IPS DF 19.7 (cell line): ENCODE measurements at regions not wholly inside any gene's neighbourhood (a gene's known extent, or its start where the extent isn't known, plus 50 kb on each side); places are given as distances from the start of the nearest gene placed in this dataset.

Experiments
- DNase-seq: peaks from one replicate; pipeline ENCODE4 v3.0.0-alpha.2; 2013; ENCODE audit warnings: low read depth, low spot score

GRCh38 chr4:123319639-123320038 is 77.0 kb upstream of the SPRY1 start:
- no peak for DNase-seq

DNA sequence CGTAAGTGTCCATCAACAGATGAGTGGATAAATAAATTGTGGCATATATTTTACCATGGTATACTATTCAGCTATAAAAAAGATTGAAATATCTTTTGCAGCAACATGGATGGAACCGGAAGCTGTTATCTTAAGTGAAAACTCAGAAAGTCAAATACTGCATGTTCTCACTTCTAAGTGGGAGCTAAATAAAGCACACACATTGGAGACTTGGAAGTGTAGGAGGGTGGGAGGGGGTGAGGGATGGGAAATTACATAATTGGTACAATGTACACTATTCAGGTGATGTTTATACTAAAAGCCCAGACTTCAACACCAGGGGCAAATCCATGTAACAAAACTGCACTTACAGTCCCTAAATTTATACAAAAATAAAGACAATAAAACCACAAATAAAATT is 72.6 kb upstream of the SPRY1 start:
- DNase-seq = no peak

DNA sequence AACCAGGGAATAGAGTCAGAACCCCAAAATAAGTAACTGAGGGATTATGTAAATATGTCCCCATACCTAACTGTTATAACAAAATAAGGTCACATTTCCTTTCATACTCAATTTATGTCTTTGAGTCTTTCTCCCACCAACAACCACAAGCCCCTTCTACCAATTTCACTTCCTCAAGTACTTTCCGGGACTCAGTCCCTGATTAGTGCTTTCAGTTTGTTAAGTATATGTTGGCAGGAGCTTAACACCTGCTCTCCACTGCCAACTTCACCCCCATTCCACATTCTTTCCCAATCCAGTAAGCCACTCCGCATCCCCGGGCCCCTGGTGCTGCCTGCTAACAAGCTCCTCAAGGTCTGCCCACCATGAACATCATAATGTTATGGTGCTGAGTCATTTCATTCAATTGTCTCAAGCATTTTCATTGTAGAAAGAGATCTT is 71.3 kb upstream of the SPRY1 start:
- DNase-seq = no peak

DNA sequence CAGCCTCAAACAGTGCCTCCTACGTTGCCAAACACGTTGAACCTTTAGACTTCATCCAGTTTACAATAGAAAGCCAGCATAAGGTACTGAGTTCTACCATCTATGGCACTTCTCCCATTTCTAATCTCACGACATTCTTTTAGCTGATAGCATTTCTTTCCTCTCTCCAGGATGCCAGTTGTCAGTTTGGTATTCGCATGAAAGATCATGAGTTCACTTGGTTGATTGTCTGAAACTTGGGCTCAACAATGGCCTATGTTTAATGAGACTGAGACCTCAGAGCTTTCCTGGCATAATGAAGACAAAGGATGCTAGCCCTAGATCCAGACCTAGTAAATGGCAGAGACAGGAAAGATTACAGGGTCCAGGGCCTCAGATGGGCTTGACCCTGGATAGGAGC is 69.2 kb upstream of the SPRY1 start:
- no peak for DNase-seq

- no peak for DNase-seq
Measured at GRCh38 chr4:123327846-123328429, 68.7 kb upstream of the SPRY1 start.

DNA sequence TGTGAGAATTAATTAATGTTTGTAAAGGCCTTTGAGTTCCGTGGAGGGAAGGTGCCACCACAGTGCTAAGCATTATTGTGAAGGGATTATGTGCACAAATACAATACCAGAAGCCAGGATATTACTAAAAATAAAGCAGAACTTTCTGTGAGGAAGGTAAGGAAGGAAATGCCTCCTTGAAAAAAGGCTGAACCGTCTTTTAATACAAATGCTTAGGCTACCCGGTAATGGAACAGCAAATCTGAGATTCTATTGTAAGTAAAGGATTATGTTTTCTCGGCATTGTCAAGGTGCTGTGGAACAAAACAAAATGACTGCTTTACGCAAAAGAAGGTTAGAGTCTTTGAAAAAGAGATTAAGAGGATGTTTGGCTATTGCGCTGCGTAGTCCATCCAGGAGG is 57.9 kb upstream of the SPRY1 start:
- DNase-seq = no peak

DNA sequence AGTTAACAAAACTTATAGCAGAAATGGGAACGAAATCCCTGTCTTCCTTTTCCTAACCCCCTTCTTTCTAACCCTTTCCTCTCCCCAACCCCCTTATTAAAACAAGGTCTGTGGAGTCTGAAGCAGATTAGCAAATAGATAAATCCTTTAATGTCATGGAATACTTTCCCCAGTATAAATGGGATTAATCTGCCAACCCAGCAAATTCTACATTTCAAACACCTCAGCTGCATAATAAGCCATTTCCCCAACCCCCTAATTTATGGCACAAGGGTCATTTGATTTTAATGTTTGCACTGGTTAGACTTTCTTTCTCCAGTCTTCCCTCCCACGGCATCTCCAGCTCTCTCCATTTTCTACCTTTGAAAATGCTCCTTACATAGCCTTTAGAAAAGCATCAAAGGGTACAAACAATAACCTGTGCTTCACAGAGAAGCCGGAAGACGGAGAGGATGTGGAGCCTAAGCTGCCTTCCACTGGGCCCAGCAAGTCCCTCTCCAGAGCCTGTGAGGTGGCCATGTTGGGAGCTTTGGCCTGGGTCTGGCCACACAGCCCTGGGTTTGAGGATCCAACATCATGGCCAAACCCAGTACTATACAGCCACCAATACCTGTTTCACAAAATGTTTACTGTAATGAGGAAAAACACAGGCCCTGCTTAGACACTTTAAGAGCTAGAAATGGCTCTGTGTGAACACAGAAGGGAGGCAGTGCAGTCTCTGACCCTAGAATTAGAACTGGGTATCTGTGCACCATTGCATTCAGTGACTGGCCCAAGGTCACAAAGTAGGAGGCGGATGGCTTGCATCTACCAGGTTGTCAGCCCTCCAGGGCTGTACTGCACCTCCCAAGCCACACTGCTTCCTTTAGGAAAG is 56.9 kb upstream of the SPRY1 start:
- no peak for DNase-seq

DNA sequence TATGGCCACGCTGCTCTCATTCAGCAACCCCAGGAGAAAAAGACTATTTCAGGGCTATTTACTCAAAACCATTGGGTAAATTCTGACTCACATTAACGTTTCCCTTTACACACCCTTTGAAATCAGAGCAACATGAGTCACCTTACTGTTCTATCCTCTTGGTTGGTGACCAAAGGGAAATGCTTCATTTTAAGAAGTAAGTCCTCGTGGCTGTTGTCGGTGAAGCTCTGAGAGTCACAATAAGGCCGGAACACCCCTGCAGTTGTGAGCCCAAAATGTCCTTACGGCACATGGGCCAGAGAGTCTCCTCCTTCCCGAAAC is 56.3 kb upstream of the SPRY1 start:
- no peak for DNase-seq

GRCh38 chr4:123342498-123342897 is 54.1 kb upstream of the SPRY1 start:
- DNase-seq = no peak

- no peak for DNase-seq
Measured at GRCh38 chr4:123343400-123344041, 53.1 kb upstream of the SPRY1 start.

DNA sequence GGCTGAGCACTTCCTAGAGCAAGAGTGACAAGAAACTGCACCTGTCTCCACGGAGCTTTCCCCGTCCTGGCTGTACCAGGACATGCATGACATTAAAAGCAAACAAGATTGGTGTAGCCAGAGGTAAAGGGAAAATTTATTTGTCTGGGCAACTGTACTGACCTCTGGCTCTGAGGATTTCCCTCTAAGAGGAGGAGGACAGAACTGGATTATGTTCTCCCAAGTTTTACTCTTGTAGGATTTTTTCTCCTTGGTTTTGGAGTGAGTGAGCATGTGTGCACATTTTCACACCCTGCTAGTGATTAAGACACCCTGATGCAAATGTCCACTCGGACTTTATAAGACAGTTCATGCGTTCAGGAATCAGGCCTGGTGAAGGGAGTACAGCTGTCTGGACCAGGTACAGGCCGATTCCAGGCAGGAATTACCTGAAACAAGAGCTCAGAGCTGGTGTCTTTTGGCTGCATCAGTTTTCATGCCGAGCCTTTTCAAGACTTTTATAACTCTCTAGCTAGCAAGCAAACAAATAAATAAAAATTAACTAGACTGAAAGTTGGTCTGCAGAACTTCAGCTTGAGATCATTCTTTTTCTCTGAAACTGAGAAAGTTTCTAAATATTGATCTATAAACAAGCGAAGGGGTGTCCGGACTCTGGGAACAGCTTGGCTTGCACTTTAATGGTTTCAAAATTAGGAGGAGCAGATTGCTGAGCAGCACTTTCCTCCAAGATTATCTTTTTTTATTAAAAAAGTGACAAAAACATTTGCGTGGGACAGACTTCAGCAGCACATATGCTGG is 51.3 kb upstream of the SPRY1 start:
- DNase-seq = no peak

GRCh38 chr4:123345935-123346300 is 50.7 kb upstream of the SPRY1 start:
- DNase-seq = no peak

- DNase-seq = no peak
Measured at GRCh38 chr4:123346330-123346940, 50.2 kb upstream of the SPRY1 start.
